ENCODE measurements at regions not wholly inside any gene's neighbourhood (a gene's known extent, or its start where the extent isn't known, plus 50 kb on each side); places are given as distances from the start of the nearest gene placed in this dataset.
A peak's percentile ranks its signal among the peaks of the same experiment; 100 is the strongest.
"Not testable (repeated sequence)": the region's sequence is repeated elsewhere in the genome, so short reads cannot be mapped to it uniquely, and the experiment has no call there.

GRCh38 chr5:68021916-68022315 lies 193.6 kb upstream of the PIK3R1 start:
- no peak overlapping the region for H4K8ac ChIP-seq (ENCODE audit: low read length)
- H3K14ac ChIP-seq (ENCODE audit: low read length in 2 of 2): peak overlapping the region in 1 of 2 experiments; percentile 88
- H4K91ac ChIP-seq (ENCODE audit: low read length): peak overlapping the region; percentile 72
- H3K4me3 ChIP-seq (ENCODE audit: insufficient read depth in 1 of 2, low read depth in 1 of 2, low read length in 2 of 2): no peak overlapping the region
- H3K36me3 ChIP-seq (ENCODE audit: control insufficient read depth in 1 of 2, insufficient read depth in 2 of 2, low read depth in 1 of 2, low read length in 2 of 2): no peaks in the 10 kb centered on the region
- H3K9ac ChIP-seq (ENCODE audit: low read length): no peak overlapping the region
- no peak overlapping the region for H3K18ac ChIP-seq (ENCODE audit: low read depth in 1 of 2, low read length in 2 of 2)
- no peak overlapping the region for H2BK120ac ChIP-seq (ENCODE audit: low read depth, low read length)
- H2AK5ac ChIP-seq (ENCODE audit: low read length, severe bottlenecking): no peak overlapping the region
- H3K4me1 ChIP-seq (ENCODE audit: control insufficient read depth, insufficient read depth, low read depth, low read length): no peaks in the 10 kb centered on the region
- H2AFZ ChIP-seq (ENCODE audit: low read depth, low read length): no peak overlapping the region
- no peak overlapping the region for H2BK5ac ChIP-seq (ENCODE audit: low read depth, low read length, poor library complexity, severe bottlenecking)
- peak overlapping the region in 1 of 2 experiments; percentile 51 for H3K4ac ChIP-seq (ENCODE audit: low read depth in 1 of 2, low read length in 2 of 2)
- peaks cover 2% of the 10 kb centered on the region for H3K9me3 ChIP-seq (ENCODE audit: control insufficient read depth, low read length)
- 96% methylated on average over 2 of the region's 4 CpGs for WGBS
- no peak overlapping the region for H3K27ac ChIP-seq (ENCODE audit: low read length, poor library complexity, severe bottlenecking)
- no peaks in the 10 kb centered on the region for H3K27me3 ChIP-seq (ENCODE audit: control insufficient read depth in 1 of 2, insufficient read depth in 1 of 2, low read length in 2 of 2)
- no peaks in the 10 kb centered on the region for H3K79me1 ChIP-seq (replicated peaks; ENCODE audit: low read length, poor library complexity, severe bottlenecking)
- H2BK15ac ChIP-seq (ENCODE audit: low read depth, poor library complexity, severe bottlenecking): no peak overlapping the region
- H3K4me2 ChIP-seq (ENCODE audit: low read length, poor library complexity, severe bottlenecking): no peak overlapping the region
- DNase-seq: no peak
- no peak overlapping the region for H2BK12ac ChIP-seq (ENCODE audit: low read length in 2 of 2)
- H3K23ac ChIP-seq (ENCODE audit: low read length in 2 of 2): no peak overlapping the region

- H3K14ac ChIP-seq (ENCODE audit: low read length in 2 of 2): no peak overlapping the region
Observed at GRCh38 chr5:68021227-68021626, 194.3 kb upstream of the PIK3R1 start.

GRCh38 chr5:68020461-68020969 lies 195.0 kb upstream of the PIK3R1 start:
- not testable (repeated sequence) for H3K18ac ChIP-seq (ENCODE audit: low read depth in 1 of 2, low read length in 2 of 2); H2BK120ac ChIP-seq (ENCODE audit: low read depth, low read length); H3K4ac ChIP-seq (ENCODE audit: low read depth in 1 of 2, low read length in 2 of 2); H2BK5ac ChIP-seq (ENCODE audit: low read depth, low read length, poor library complexity, severe bottlenecking); H3K4me1 ChIP-seq (ENCODE audit: control insufficient read depth, insufficient read depth, low read depth, low read length); H2AK5ac ChIP-seq (ENCODE audit: low read length, severe bottlenecking); H3K79me1 ChIP-seq (replicated peaks; ENCODE audit: low read length, poor library complexity, severe bottlenecking); H3K4me2 ChIP-seq (ENCODE audit: low read length, poor library complexity, severe bottlenecking); H2AFZ ChIP-seq (ENCODE audit: low read depth, low read length); H3K27ac ChIP-seq (ENCODE audit: low read length, poor library complexity, severe bottlenecking); H4K91ac ChIP-seq (ENCODE audit: low read length); H3K9me3 ChIP-seq (ENCODE audit: control insufficient read depth, low read length); H3K36me3 ChIP-seq (ENCODE audit: control insufficient read depth in 1 of 2, insufficient read depth in 2 of 2, low read depth in 1 of 2, low read length in 2 of 2); H2BK15ac ChIP-seq (ENCODE audit: low read depth, poor library complexity, severe bottlenecking); H3K27me3 ChIP-seq (ENCODE audit: control insufficient read depth in 1 of 2, insufficient read depth in 1 of 2, low read length in 2 of 2); H3K4me3 ChIP-seq (ENCODE audit: insufficient read depth in 1 of 2, low read depth in 1 of 2, low read length in 2 of 2); H2BK12ac ChIP-seq (ENCODE audit: low read length in 2 of 2); DNase-seq; H3K23ac ChIP-seq (ENCODE audit: low read length in 2 of 2); H3K9ac ChIP-seq (ENCODE audit: low read length); H4K8ac ChIP-seq (ENCODE audit: low read length); H3K14ac ChIP-seq (ENCODE audit: low read length in 2 of 2)
- 95% methylated on average over 37 of the region's 41 CpGs for WGBS

More at GRCh38 chr5:68021227-68021626, 194.3 kb upstream of the PIK3R1 start:
- Histone ChIP-seq H3K9ac (ENCODE audit: low read length) (no peak overlapping the region), H2BK12ac (ENCODE audit: low read length in 2 of 2) (no peak overlapping the region), H4K8ac (ENCODE audit: low read length) (no peak overlapping the region), H2AK5ac (ENCODE audit: low read length, severe bottlenecking) (no peak overlapping the region), H3K79me1 (replicated peaks; ENCODE audit: low read length, poor library complexity, severe bottlenecking) (no peaks in the 10 kb centered on the region), H4K91ac (ENCODE audit: low read length) (no peak overlapping the region), H3K27ac (ENCODE audit: low read length, poor library complexity, severe bottlenecking) (no peak overlapping the region), H3K36me3 (ENCODE audit: control insufficient read depth in 1 of 2, insufficient read depth in 2 of 2, low read depth in 1 of 2, low read length in 2 of 2) (no peaks in the 10 kb centered on the region), H3K4me2 (ENCODE audit: low read length, poor library complexity, severe bottlenecking) (no peak overlapping the region), H3K27me3 (ENCODE audit: control insufficient read depth in 1 of 2, insufficient read depth in 1 of 2, low read length in 2 of 2) (no peaks in the 10 kb centered on the region), H2BK15ac (ENCODE audit: low read depth, poor library complexity, severe bottlenecking) (no peak overlapping the region), H3K4me3 (ENCODE audit: insufficient read depth in 1 of 2, low read depth in 1 of 2, low read length in 2 of 2) (no peak overlapping the region), H3K23ac (ENCODE audit: low read length in 2 of 2) (no peak overlapping the region), H3K4me1 (ENCODE audit: control insufficient read depth, insufficient read depth, low read depth, low read length) (no peaks in the 10 kb centered on the region), H2BK120ac (ENCODE audit: low read depth, low read length) (no peak overlapping the region), H3K9me3 (ENCODE audit: control insufficient read depth, low read length) (peaks cover 2% of the 10 kb centered on the region), H2AFZ (ENCODE audit: low read depth, low read length) (no peak overlapping the region), H2BK5ac (ENCODE audit: low read depth, low read length, poor library complexity, severe bottlenecking) (no peak overlapping the region), H3K4ac (ENCODE audit: low read depth in 1 of 2, low read length in 2 of 2) (no peak overlapping the region), H3K18ac (ENCODE audit: low read depth in 1 of 2, low read length in 2 of 2) (no peak overlapping the region)
- no CpG with 5 or more reads among the region's 2 CpGs for WGBS
- DNase-seq: no peak

DNA sequence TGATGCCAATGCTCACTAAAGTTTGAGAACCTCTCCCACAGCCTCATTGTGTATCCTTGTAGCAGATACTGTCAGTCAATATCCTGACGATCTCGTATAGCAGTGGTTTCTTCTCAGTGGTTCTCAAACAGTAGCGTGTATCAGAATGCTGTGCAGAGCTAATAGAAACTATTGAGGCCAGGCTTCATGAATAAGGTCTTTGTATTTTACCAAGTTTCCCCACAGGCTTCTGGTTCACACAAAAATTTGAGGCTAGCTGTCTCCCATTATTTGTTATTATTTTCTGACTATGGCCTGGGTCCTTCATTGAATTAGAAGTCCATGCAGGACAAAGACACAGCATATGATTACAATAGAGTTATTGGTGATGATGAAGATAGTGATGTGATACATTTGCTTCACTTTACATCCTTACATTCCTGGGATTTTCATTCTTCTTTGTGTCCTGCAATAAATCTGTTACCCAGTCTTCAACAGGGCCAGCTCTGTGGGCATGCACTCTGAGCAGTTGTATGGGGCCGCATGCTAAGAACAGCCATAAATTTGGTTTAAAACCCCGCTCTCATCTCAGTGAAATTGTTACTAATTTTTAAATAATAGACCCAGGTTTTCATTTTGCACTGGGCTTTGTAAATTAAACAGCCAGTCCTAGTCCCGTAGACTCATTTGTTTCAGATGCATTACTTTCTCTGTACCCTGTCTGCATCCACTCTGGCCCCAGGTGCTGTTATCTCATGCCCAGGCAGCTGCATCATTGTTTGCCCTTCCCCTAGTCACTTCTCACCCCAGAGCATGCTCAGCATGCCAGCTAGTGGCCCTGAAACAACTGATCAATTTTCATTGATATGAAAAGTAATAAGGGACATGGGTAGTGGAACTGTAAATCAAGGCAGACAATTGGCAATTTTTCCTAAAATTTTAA lies 199.9 kb upstream of the PIK3R1 start:
- no peak overlapping the region for H2BK5ac ChIP-seq (ENCODE audit: low read depth, low read length, poor library complexity, severe bottlenecking)
- H3K4me3 ChIP-seq (ENCODE audit: insufficient read depth in 1 of 2, low read depth in 1 of 2, low read length in 2 of 2): no peak overlapping the region
- no peak overlapping the region for H2AFZ ChIP-seq (ENCODE audit: low read depth, low read length)
- H3K18ac ChIP-seq (ENCODE audit: low read depth in 1 of 2, low read length in 2 of 2): peak overlapping the region; percentile 5 to 33
- no peak overlapping the region for H3K27ac ChIP-seq (ENCODE audit: low read length, poor library complexity, severe bottlenecking)
- H3K27me3 ChIP-seq (ENCODE audit: control insufficient read depth in 1 of 2, insufficient read depth in 1 of 2, low read length in 2 of 2): no peaks in the 10 kb centered on the region
- H3K4me1 ChIP-seq (ENCODE audit: control insufficient read depth, insufficient read depth, low read depth, low read length): no peaks in the 10 kb centered on the region
- no peak overlapping the region for H2BK12ac ChIP-seq (ENCODE audit: low read length in 2 of 2)
- H3K14ac ChIP-seq (ENCODE audit: low read length in 2 of 2): no peak overlapping the region
- H4K91ac ChIP-seq (ENCODE audit: low read length): no peak overlapping the region
- H3K4me2 ChIP-seq (ENCODE audit: low read length, poor library complexity, severe bottlenecking): no peak overlapping the region
- no peak overlapping the region for H2BK120ac ChIP-seq (ENCODE audit: low read depth, low read length)
- H3K23ac ChIP-seq (ENCODE audit: low read length in 2 of 2): peak overlapping the region in 1 of 2 experiments; percentile 34
- H4K8ac ChIP-seq (ENCODE audit: low read length): no peak overlapping the region
- no peaks in the 10 kb centered on the region for H3K36me3 ChIP-seq (ENCODE audit: control insufficient read depth in 1 of 2, insufficient read depth in 2 of 2, low read depth in 1 of 2, low read length in 2 of 2)
- H3K9me3 ChIP-seq (ENCODE audit: control insufficient read depth, low read length): peaks cover 2% of the 10 kb centered on the region
- H2AK5ac ChIP-seq (ENCODE audit: low read length, severe bottlenecking): no peak overlapping the region
- H3K79me1 ChIP-seq (replicated peaks; ENCODE audit: low read length, poor library complexity, severe bottlenecking): no peaks in the 10 kb centered on the region
- 85% methylated on average over 6 of the region's 6 CpGs for WGBS
- H3K9ac ChIP-seq (ENCODE audit: low read length): no peak overlapping the region
- no peak for DNase-seq
- H3K4ac ChIP-seq (ENCODE audit: low read depth in 1 of 2, low read length in 2 of 2): no peak overlapping the region
- no peak overlapping the region for H2BK15ac ChIP-seq (ENCODE audit: low read depth, poor library complexity, severe bottlenecking)
